ENCODE measurements at regions not wholly inside any gene's neighbourhood (a gene's known extent, or its start where the extent isn't known, plus 50 kb on each side); places are given as distances from the start of the nearest gene placed in this dataset.

DNA sequence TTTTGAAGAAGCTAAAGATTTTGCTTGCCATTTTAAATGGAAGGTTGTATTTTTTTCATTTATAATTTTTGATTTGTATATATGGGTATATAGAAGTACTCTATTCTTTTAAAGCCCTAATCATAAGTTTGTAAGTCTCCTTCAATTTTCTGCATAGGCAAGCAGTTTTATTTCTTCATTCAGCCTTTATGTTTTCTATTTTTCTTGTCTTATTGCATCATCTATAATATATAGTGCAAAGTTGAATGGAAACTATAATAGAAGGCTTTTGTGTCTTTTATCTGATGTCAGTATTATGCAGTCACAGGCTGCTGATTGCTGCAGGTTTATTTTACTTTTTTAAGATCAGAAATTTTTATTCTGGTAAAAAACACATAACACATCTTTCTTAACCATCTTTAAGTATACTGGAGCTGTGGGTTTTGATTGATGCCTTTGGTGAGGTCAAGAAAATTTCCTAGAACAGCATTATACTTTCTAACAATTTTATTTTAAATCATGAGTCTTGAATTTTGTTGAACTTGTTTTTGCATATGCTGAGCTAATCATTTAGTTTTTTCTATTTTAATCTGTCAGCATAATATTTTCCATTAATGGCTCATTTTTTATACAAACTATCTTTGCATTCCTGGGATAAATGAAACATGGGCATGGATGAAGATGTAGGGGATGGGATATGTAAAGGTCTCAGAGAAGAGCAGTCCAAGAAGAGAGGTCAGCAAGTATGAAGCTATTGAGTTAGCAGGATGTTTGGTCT lies 366.7 kb upstream of the MAP3K7 start:
- in situ Hi-C loops (cut with HindIII; ENCODE audit: low sequenced_read_pairs) = no loop called here

GRCh38 chr6:90952176-90952575 lies 365.3 kb upstream of the MAP3K7 start:
- in situ Hi-C loops (cut with HindIII; ENCODE audit: low sequenced_read_pairs) = no loop called here
- DNase-seq (ENCODE audit: low spot score) = no peak

More for the DNA sequence above, 366.7 kb upstream of the MAP3K7 start:
- no peak for DNase-seq (ENCODE audit: low spot score)

DNA sequence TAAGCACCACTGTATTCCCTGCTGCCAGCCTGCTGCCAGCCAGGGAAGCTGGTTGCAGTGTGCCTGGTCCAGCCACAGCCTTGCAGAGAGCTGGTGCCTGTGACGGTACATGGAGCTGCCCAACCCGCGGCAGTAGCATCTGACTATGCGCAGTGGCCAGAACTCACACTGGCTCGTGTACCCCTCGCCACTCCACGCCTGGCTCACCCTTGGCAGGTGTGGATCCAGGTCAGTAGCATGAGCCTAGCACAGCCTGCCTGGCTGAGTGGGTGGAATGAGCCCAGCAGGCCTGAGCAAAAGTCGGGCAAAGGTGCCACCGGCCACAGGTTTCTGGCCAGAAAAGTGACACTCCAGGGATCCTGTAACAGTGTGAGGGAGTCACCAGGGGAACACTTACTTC lies 361.7 kb upstream of the MAP3K7 start:
- no peak for DNase-seq (ENCODE audit: low spot score)
- in situ Hi-C loops (cut with HindIII; ENCODE audit: low sequenced_read_pairs) = no loop called here

DNA sequence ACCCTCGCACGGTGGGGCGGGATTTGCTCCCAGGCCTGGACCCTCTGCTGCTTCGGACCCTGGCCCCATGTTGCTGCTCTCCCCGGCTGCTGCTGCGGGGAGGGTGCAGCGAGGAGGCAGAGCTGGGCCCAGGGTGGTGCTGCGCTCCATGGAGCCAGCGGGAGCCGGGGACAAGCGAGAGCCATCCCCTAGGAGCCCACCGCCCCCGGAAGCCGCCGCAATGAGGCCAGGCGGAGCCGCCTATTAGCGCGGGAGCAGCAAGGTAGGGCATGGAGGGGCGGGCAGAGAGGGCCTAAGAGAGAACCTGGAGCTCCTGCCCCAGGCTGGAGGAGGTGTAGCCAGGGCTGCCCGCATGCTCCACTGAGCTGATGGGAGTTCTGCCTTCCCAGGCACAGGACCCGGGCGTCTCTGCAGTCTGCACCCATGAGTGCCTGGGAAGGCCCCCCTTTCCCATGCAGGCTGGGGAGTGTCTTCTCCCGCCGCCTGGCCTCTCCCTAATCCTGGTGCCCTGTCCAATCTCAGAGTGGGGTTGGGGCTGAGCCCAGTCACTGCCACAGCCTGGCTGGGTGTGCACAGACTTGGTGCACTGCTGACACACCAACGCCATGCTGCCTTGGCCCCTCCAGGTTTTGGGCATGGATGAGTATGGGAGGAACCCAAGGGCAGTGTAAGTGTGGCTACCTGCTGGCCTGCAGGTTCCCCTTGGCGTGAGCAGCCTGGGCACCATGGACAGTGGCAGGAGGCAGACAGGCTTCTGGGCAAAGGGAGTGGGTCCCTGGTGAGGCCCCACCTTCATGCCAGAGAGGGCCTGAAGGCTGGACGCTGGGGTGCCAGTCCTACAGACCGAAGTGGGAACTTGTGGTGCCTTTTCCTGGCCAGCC lies 360.6 kb upstream of the MAP3K7 start:
- no peak for DNase-seq (ENCODE audit: low spot score)
- in situ Hi-C loops (cut with HindIII; ENCODE audit: low sequenced_read_pairs) = no loop called here

- in situ Hi-C loops (cut with HindIII; ENCODE audit: low sequenced_read_pairs) = no loop called here
- DNase-seq (ENCODE audit: low spot score) = no peak
These were observed 355.0 kb upstream of the MAP3K7 start for GRCh38 chr6:90941885-90942284.

DNA sequence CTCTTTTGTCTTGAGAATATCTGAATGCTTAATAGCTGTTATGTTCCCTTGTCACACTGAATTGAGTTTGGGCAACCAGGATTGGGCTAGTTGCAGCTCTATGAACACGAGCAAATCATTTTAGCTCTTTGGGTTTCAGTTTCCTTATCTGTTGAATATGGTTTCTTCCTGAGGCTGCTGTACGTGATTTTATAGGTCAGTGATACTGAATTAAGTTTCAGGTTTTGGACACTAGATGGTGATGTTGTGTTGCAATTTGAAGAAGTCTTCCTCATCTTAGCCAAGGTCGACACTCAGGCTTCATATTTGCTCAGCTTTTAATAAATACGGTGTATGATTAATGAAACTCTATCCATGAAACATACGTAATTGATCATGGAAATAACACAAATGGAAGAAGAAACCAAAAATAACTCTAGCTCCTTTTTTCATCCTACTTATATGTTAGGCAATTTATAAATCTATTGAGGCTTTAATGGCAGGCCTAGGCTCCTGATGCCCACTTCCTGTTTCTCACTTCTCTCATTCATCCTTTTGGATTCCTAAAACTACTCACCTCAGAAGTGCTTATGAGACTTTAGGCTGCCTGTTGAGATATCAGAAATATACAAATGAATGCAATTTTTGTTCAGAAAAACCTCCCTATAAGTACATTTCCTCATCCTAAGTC lies 354.1 kb upstream of the MAP3K7 start:
- in situ Hi-C loops (cut with HindIII; ENCODE audit: low sequenced_read_pairs) = no loop called here
- peak; percentile 58 for DNase-seq (ENCODE audit: low spot score)

DNA sequence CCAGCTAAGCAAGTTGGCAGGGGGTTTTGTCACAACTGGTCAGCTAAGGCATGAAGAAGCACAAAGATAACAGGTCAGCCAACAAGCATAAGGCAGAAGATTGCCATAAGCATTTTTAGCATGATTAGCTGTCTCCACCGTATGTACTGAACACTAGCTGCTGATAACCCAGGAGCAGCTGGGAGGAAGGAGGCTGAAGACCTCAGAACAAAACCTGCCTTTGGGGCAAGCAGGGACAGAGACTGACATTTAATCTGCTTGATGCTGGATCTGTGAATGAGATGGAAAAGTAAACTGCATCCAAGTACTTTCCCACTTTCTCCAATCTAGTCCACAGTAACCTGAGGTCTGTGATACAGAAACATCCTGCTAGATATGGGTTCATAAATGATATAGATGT lies 353.0 kb upstream of the MAP3K7 start:
- DNase-seq (ENCODE audit: low spot score) = no peak
- in situ Hi-C loops (cut with HindIII; ENCODE audit: low sequenced_read_pairs) = no loop called here

DNA sequence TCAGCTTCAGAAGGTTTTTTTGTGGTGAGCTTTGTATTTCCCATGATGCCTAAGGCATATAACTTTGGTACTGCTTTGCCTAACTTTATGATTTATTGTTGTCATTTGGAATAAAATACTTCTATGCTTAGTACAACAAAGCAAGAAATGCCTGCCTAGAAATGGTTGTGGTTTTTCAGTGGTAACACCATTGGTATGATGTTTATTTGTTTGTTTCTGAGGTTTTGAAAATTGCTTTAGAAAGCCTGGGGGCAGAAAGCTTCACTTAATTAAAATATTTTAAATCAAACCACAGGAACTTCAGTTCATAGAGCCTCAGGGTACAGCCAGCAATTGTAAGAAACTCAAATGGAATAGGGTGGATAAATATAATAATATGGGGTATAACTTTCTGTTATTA lies 351.2 kb upstream of the MAP3K7 start:
- DNase-seq (ENCODE audit: low spot score) = no peak
- in situ Hi-C loops (cut with HindIII; ENCODE audit: low sequenced_read_pairs) = no loop called here

- no peak for DNase-seq (ENCODE audit: low spot score)
- in situ Hi-C loops (cut with HindIII; ENCODE audit: low sequenced_read_pairs) = no loop called here
These were observed 349.4 kb upstream of the MAP3K7 start for GRCh38 chr6:90936286-90936685.

GRCh38 chr6:90934966-90935365 lies 348.1 kb upstream of the MAP3K7 start:
- in situ Hi-C loops (cut with HindIII; ENCODE audit: low sequenced_read_pairs) = no loop called here
- no peak for DNase-seq (ENCODE audit: low spot score)

DNA sequence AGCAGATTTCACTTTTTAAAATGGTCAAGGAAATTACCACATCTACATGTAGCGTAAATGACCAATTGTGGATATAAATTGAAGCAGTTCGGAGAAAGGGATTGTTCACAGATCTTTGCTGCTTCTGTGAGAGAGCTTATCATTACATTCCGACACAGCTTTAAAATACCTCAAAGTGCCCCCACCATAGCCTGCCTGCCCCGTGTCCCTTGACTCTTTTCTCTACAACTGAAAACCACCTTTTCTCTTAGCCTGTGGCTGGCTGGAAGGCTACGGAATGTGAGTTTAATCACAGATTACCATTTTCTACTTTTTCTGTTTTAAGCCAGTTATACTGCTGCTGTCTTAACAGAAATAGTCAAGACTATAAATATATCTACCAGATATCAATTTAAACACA lies 347.2 kb upstream of the MAP3K7 start:
- no peak for DNase-seq (ENCODE audit: low spot score)
- in situ Hi-C loops (cut with HindIII; ENCODE audit: low sequenced_read_pairs) = no loop called here

GRCh38 chr6:90932351-90932750 lies 345.5 kb upstream of the MAP3K7 start:
- in situ Hi-C loops (cut with HindIII; ENCODE audit: low sequenced_read_pairs) = no loop called here
- DNase-seq (ENCODE audit: low spot score) = no peak

DNA sequence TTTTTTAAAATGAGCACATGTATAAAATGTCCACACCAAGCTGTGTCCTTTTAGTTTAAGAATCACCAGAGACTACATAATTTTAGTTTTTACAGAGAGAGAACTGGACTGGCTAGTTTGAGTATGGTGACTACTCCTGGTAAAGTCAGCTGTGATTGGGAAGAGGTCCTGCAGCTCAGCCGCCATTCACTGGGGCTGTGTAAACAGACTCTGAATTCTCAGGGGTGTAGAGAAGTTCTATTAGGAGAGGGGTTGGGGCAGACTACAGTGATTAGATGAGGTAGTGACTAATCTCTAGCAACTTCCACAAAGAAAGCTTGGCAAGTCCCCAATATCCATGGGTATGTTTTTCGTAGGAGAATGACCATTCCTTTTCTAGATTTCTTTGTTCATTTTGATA lies 341.2 kb upstream of the MAP3K7 start:
- in situ Hi-C loops (cut with HindIII; ENCODE audit: low sequenced_read_pairs) = no loop called here
- DNase-seq (ENCODE audit: low spot score) = no peak

DNA sequence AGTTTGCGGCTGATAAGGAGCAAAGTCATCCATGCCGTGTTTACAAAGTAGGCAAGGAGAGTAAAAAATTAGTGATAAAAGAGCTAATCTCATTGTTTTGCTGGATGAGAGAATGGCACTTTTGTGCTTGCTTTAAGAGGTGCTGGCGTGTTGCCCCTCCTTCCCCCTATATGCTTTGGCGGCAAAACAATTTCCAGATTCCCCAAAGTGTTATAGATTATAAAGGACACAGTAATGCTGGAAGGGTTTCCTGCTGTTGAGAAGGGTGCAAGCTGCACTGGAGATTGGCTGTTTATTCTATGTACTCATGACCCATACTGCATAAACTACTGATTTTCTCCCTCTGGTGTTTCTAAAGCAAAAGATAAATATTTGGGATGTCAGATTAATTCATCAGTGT lies 338.9 kb upstream of the MAP3K7 start:
- in situ Hi-C loops (cut with HindIII; ENCODE audit: low sequenced_read_pairs) = no loop called here
- no peak for DNase-seq (ENCODE audit: low spot score)

DNA sequence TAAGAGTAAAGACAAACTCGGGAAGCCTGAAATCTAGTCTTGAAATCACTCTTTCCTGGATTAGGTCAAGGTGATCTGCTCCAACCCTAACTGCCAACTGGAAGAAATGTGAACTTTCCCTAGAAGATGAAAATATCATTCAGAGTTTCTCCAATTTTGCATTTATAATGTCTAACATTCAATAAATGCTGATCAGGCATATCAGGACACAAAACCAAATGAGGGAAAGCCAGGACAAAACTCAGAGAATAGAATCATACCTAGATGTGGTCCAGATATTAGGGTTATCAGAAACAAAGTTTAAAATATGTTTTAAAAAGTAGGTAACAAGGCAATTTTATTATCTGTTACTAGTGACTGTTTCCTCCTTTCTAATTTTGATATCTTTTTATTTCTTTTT lies 335.5 kb upstream of the MAP3K7 start:
- no peak for DNase-seq (ENCODE audit: low spot score)
- in situ Hi-C loops (cut with HindIII; ENCODE audit: low sequenced_read_pairs) = no loop called here

GRCh38 chr6:90918361-90918760 lies 331.5 kb upstream of the MAP3K7 start:
- in situ Hi-C loops (cut with HindIII; ENCODE audit: low sequenced_read_pairs) = no loop called here
- no peak for DNase-seq (ENCODE audit: low spot score)

DNA sequence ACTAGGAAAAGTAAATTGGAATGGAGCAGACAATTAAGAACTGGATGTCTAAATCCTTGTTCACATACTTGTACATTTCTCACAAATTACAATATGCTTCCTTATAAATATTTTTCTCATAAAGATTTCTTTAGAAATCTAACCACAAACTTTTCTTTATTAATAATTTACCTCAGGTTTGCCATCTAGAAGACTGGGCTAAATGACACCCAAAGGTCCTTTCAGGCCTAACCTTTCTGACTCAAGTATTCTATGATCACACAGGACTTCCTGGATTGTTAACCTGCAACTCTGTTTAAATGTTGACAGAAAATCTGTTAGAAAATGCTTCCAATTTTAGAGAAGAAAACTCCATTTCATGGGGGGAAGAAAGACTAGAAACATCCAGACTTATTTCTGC lies 330.5 kb upstream of the MAP3K7 start:
- no peak for DNase-seq (ENCODE audit: low spot score)
- in situ Hi-C loops (cut with HindIII; ENCODE audit: low sequenced_read_pairs) = no loop called here

DNA sequence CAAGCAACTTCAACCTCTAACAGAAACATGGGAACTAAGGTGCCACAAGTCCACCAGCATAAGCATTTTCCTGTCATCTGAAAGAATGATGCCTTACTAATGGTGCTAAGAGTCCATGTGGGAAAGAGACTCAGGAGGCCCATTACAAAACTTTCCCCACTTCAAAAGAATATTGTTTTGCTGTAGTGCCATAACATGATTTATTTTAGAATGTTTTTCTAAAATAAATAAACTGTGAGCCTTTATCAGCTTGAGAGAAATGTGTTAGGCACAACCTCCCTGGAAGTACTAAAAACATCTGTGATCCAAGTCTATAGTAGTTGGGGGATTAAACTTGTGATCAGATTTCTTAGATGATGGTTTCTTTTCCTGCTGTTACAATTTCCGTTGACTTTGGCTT lies 330.1 kb upstream of the MAP3K7 start:
- in situ Hi-C loops (cut with HindIII; ENCODE audit: low sequenced_read_pairs) = no loop called here
- DNase-seq (ENCODE audit: low spot score) = no peak

GRCh38 chr6:90915224-90915915 lies 328.5 kb upstream of the MAP3K7 start:
- in situ Hi-C loops (cut with HindIII; ENCODE audit: low sequenced_read_pairs) = no loop called here
- no peak for DNase-seq (ENCODE audit: low spot score)

GRCh38 chr6:90914312-90914711 lies 327.4 kb upstream of the MAP3K7 start:
- DNase-seq (ENCODE audit: low spot score) = no peak
- in situ Hi-C loops (cut with HindIII; ENCODE audit: low sequenced_read_pairs) = no loop called here
